ENCODE measurements at regions not wholly inside any gene's neighbourhood (a gene's known extent, or its start where the extent isn't known, plus 50 kb on each side); places are given as distances from the start of the nearest gene placed in this dataset.
"Not testable (repeated sequence)": the region's sequence is repeated elsewhere in the genome, so short reads cannot be mapped to it uniquely, and the experiment has no call there.

GRCh38 chr13:37966266-37966665 lies 96.7 kb upstream of the TRPC4 start:
- Mint-ChIP-seq H3K27me3 (ENCODE audit: low read depth in 2 of 2) (no peaks in the 10 kb centered on the region), H3K4me1 (no peaks in the 10 kb centered on the region), H3K9me3 (peaks cover 10 to 13% of the 10 kb centered on the region in 2 donors), H3K27ac (no peak overlapping the region), H3K4me3 (no peak overlapping the region), H3K36me3 (no peaks in the 10 kb centered on the region)
- intact Hi-C loops (cut with micrococcal nuclease), result no loop called here
- TF ChIP-seq CTCF (IDR thresholded peaks at IDR 0.05), result no peak
- Histone ChIP-seq H3K27me3 (ENCODE audit: control insufficient read depth, insufficient read depth, low read length) (no peaks in the 10 kb centered on the region), H3K9me3 (ENCODE audit: control insufficient read depth, insufficient read depth, low read length) (no peaks in the 10 kb centered on the region), H3K4me3 (ENCODE audit: low read length) (no peak overlapping the region), H3K27ac (ENCODE audit: low read length) (no peak overlapping the region), H3K36me3 (ENCODE audit: control insufficient read depth, insufficient read depth, low read length) (no peaks in the 10 kb centered on the region), H3K4me1 (ENCODE audit: control insufficient read depth, insufficient read depth, low read length) (no peaks in the 10 kb centered on the region)
- no CpG with 5 or more reads among the region's 1 CpG for WGBS (ENCODE audit: insufficient coverage)
- no peak for ATAC-seq
- no peak for DNase-seq

- ATAC-seq (no peak), DNase-seq (no peak)
- H3K4me1 Mint-ChIP-seq, result no peaks in the 10 kb centered on the region
- H3K27me3 ChIP-seq (ENCODE audit: control insufficient read depth, insufficient read depth, low read length), result no peaks in the 10 kb centered on the region
- no peaks in the 10 kb centered on the region for H3K9me3 ChIP-seq (ENCODE audit: control insufficient read depth, insufficient read depth, low read length)
- H3K36me3 Mint-ChIP-seq, result no peaks in the 10 kb centered on the region
- H3K27ac ChIP-seq (ENCODE audit: low read length), result no peak overlapping the region
- H3K4me1 ChIP-seq (ENCODE audit: control insufficient read depth, insufficient read depth, low read length), result no peaks in the 10 kb centered on the region
- no peaks in the 10 kb centered on the region for H3K36me3 ChIP-seq (ENCODE audit: control insufficient read depth, insufficient read depth, low read length)
- peaks cover 1 to 3% of the 10 kb centered on the region in 2 donors for H3K9me3 Mint-ChIP-seq
- H3K27ac Mint-ChIP-seq, result no peak overlapping the region
- H3K4me3 ChIP-seq (ENCODE audit: low read length), result no peak overlapping the region
- no peaks in the 10 kb centered on the region for H3K27me3 Mint-ChIP-seq (ENCODE audit: low read depth in 2 of 2)
- no peak for TF ChIP-seq CTCF (IDR thresholded peaks at IDR 0.05)
- H3K4me3 Mint-ChIP-seq, result no peak overlapping the region
- WGBS (ENCODE audit: insufficient coverage), result 100% methylated on average over 1 of the region's 1 CpG
- intact Hi-C loops (cut with micrococcal nuclease), result no loop called here
Measured at GRCh38 chr13:37960427-37960826, 90.9 kb upstream of the TRPC4 start.

DNA sequence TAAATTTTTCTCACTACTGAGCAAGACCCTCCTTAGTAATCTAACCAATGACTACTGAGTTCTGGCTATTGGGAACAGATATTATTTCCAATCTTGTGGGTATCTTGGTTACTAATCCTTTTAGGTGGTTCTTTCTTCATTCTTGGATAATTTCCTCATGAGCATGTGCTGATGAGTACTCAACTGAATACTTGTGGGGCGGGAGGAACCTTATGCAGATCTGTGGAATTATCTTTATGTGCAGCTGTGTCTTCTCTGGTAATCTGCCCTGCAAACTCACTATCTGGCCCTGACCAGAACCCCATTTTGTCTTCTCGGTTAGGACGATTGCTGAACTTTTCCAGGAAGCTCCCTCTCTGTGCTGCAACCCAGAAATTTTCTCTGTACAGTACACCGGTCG lies 89.7 kb upstream of the TRPC4 start:
- TF ChIP-seq CTCF (IDR thresholded peaks at IDR 0.05), result no peak
- Histone ChIP-seq H3K27ac (ENCODE audit: low read length) (no peak overlapping the region), H3K9me3 (ENCODE audit: control insufficient read depth, insufficient read depth, low read length) (no peaks in the 10 kb centered on the region), H3K27me3 (ENCODE audit: control insufficient read depth, insufficient read depth, low read length) (no peaks in the 10 kb centered on the region), H3K4me3 (ENCODE audit: low read length) (no peak overlapping the region), H3K36me3 (ENCODE audit: control insufficient read depth, insufficient read depth, low read length) (no peaks in the 10 kb centered on the region), H3K4me1 (ENCODE audit: control insufficient read depth, insufficient read depth, low read length) (no peaks in the 10 kb centered on the region)
- Mint-ChIP-seq H3K36me3 (no peaks in the 10 kb centered on the region), H3K9me3 (peaks cover 0 to 3% of the 10 kb centered on the region in 2 donors), H3K4me3 (no peak overlapping the region), H3K27me3 (ENCODE audit: low read depth in 2 of 2) (no peaks in the 10 kb centered on the region), H3K27ac (no peak overlapping the region), H3K4me1 (no peaks in the 10 kb centered on the region)
- ATAC-seq (no peak), DNase-seq (no peak)
- intact Hi-C loops (cut with micrococcal nuclease), result no loop called here
- 83% methylated on average over 5 of the region's 5 CpGs for WGBS (ENCODE audit: insufficient coverage)

DNA sequence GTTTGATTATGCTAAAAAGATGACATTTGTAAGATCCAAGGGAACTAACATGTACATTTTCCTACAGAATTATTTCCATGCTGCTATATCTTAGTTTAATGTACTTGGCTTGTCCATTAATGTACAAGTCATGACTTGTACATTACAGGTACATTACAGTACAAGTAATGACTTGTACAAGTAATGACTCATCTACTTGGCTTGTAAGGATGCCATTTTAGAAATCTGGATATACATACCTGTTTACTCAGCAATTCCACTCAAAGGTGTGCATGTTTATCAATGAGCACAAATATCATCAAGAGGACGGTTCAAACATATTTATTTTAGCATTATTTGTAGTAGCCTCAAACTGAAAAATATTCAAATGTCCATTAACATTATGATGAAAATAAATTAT lies 87.0 kb upstream of the TRPC4 start:
- Mint-ChIP-seq H3K4me3 (no peak overlapping the region), H3K36me3 (no peaks in the 10 kb centered on the region)
- intact Hi-C loops (cut with micrococcal nuclease), result no loop called here

GRCh38 chr13:37954597-37954996 lies 85.0 kb upstream of the TRPC4 start:
- H3K4me1 Mint-ChIP-seq; H3K27me3 Mint-ChIP-seq (ENCODE audit: low read depth in 2 of 2): not testable (repeated sequence)

More for the DNA sequence above, 87.0 kb upstream of the TRPC4 start:
- peaks cover 0 to 5% of the 10 kb centered on the region in 2 donors for H3K9me3 Mint-ChIP-seq
- no peaks in the 10 kb centered on the region for H3K4me1 Mint-ChIP-seq
- no peak for TF ChIP-seq CTCF (IDR thresholded peaks at IDR 0.05)
- H3K27ac Mint-ChIP-seq, result no peak overlapping the region
- H3K27ac ChIP-seq (ENCODE audit: low read length), result no peak overlapping the region
- H3K4me1 ChIP-seq (ENCODE audit: control insufficient read depth, insufficient read depth, low read length), result no peaks in the 10 kb centered on the region
- H3K36me3 ChIP-seq (ENCODE audit: control insufficient read depth, insufficient read depth, low read length), result no peaks in the 10 kb centered on the region
- H3K9me3 ChIP-seq (ENCODE audit: control insufficient read depth, insufficient read depth, low read length), result no peaks in the 10 kb centered on the region
- ATAC-seq, result no peak
- DNase-seq, result no peak
- no CpG with 5 or more reads among the region's 1 CpG for WGBS (ENCODE audit: insufficient coverage)
- H3K4me3 ChIP-seq (ENCODE audit: low read length), result no peak overlapping the region
- no peaks in the 10 kb centered on the region for H3K27me3 ChIP-seq (ENCODE audit: control insufficient read depth, insufficient read depth, low read length)
- no peaks in the 10 kb centered on the region for H3K27me3 Mint-ChIP-seq (ENCODE audit: low read depth in 2 of 2)

More at GRCh38 chr13:37954597-37954996, 85.0 kb upstream of the TRPC4 start:
- H3K36me3 Mint-ChIP-seq; H3K4me3 ChIP-seq (ENCODE audit: low read length); H3K4me1 ChIP-seq (ENCODE audit: control insufficient read depth, insufficient read depth, low read length); ATAC-seq; DNase-seq; H3K36me3 ChIP-seq (ENCODE audit: control insufficient read depth, insufficient read depth, low read length); H3K27me3 ChIP-seq (ENCODE audit: control insufficient read depth, insufficient read depth, low read length); H3K27ac Mint-ChIP-seq; H3K9me3 Mint-ChIP-seq; H3K27ac ChIP-seq (ENCODE audit: low read length); H3K4me3 Mint-ChIP-seq; intact Hi-C loops (cut with micrococcal nuclease); H3K9me3 ChIP-seq (ENCODE audit: control insufficient read depth, insufficient read depth, low read length): not testable (repeated sequence)
- 94% methylated on average over 8 of the region's 9 CpGs for WGBS (ENCODE audit: insufficient coverage)
